ENCODE measurements at regions not wholly inside any gene's neighbourhood (a gene's known extent, or its start where the extent isn't known, plus 50 kb on each side); places are given as distances from the start of the nearest gene placed in this dataset.

- Mint-ChIP-seq H3K4me3 (no peak overlapping the region), H3K27me3 (ENCODE audit: low read depth in 3 of 3) (peaks cover 0 to 2% (median 0%) of the 10 kb centered on the region in 3 donors), H3K9me3 (peaks cover 0 to 5% (median 3%) of the 10 kb centered on the region in 7 donors), H3K4me1 (peaks cover 5% of the 10 kb centered on the region), H3K36me3 (no peaks in the 10 kb centered on the region), H3K27ac (no peak overlapping the region)
- WGBS (ENCODE audit: insufficient coverage) = 93% methylated on average over 2 of the region's 2 CpGs
- no peaks in the 10 kb centered on the region for H3K36me3 ChIP-seq (replicated peaks in 1 of 2; ENCODE audit: control insufficient read depth in 1 of 2, insufficient read depth in 2 of 2, low read length in 2 of 2)
- TF ChIP-seq CTCF (IDR thresholded peaks at IDR 0.05) = no peak
- no peaks in the 10 kb centered on the region for H3K79me2 ChIP-seq (ENCODE audit: insufficient read depth, low read length)
- no peak overlapping the region for H2AFZ ChIP-seq (ENCODE audit: insufficient read depth, low read depth, low read length, poor library complexity, severe bottlenecking)
- H3K27me3 ChIP-seq (ENCODE audit: control insufficient read depth in 2 of 2, insufficient read depth in 2 of 2, low read length in 2 of 2) = no peaks in the 10 kb centered on the region
- no peaks in the 10 kb centered on the region for H3K4me1 ChIP-seq (ENCODE audit: control insufficient read depth in 1 of 2, insufficient read depth in 2 of 2, low read length in 2 of 2)
- DNase-seq = no peak
- intact Hi-C loops (cut with micrococcal nuclease) = no loop called here
- no peak overlapping the region for H3K4me2 ChIP-seq (replicated peaks; ENCODE audit: extremely low read depth, low read length, poor library complexity, severe bottlenecking)
- no peak overlapping the region for H3K9ac ChIP-seq (ENCODE audit: insufficient read depth, low read length, poor library complexity, severe bottlenecking)
- H3K4me3 ChIP-seq (replicated peaks in 1 of 3; ENCODE audit: low read depth in 2 of 3, low read length in 3 of 3) = no peak overlapping the region
- no peaks in the 10 kb centered on the region for H4K20me1 ChIP-seq (ENCODE audit: insufficient read depth, low read length)
- no peak overlapping the region for H3K27ac ChIP-seq (ENCODE audit: low read depth in 1 of 2, low read length in 2 of 2)
- H3K9me3 ChIP-seq (replicated peaks in 1 of 2; ENCODE audit: control insufficient read depth in 1 of 2, insufficient read depth in 1 of 2, low read length in 2 of 2) = no peaks in the 10 kb centered on the region
Measured at GRCh38 chr9:79149585-79149984, 422.2 kb upstream of the TLE4 start.

- no peak for DNase-seq
- no peaks in the 10 kb centered on the region for H3K9me3 ChIP-seq (replicated peaks in 1 of 2; ENCODE audit: control insufficient read depth in 1 of 2, insufficient read depth in 1 of 2, low read length in 2 of 2)
- H3K27ac ChIP-seq (ENCODE audit: low read depth in 1 of 2, low read length in 2 of 2) = no peak overlapping the region
- H3K79me2 ChIP-seq (ENCODE audit: insufficient read depth, low read length) = no peaks in the 10 kb centered on the region
- no peak overlapping the region for H3K4me2 ChIP-seq (replicated peaks; ENCODE audit: extremely low read depth, low read length, poor library complexity, severe bottlenecking)
- no peaks in the 10 kb centered on the region for H3K27me3 ChIP-seq (ENCODE audit: control insufficient read depth in 2 of 2, insufficient read depth in 2 of 2, low read length in 2 of 2)
- no peak overlapping the region for H3K4me3 Mint-ChIP-seq
- H3K27me3 Mint-ChIP-seq (ENCODE audit: low read depth in 3 of 3) = peaks cover 0 to 2% (median 1%) of the 10 kb centered on the region in 3 donors
- peaks cover 0 to 3% (median 0%) of the 10 kb centered on the region in 7 donors for H3K9me3 Mint-ChIP-seq
- no peak overlapping the region for H3K4me3 ChIP-seq (replicated peaks in 1 of 3; ENCODE audit: low read depth in 2 of 3, low read length in 3 of 3)
- WGBS (ENCODE audit: insufficient coverage) = 93% methylated on average over 2 of the region's 3 CpGs
- H3K9ac ChIP-seq (ENCODE audit: insufficient read depth, low read length, poor library complexity, severe bottlenecking) = no peak overlapping the region
- H3K36me3 Mint-ChIP-seq = no peaks in the 10 kb centered on the region
- TF ChIP-seq CTCF (IDR thresholded peaks at IDR 0.05) = no peak
- no peaks in the 10 kb centered on the region for H3K36me3 ChIP-seq (replicated peaks in 1 of 2; ENCODE audit: control insufficient read depth in 1 of 2, insufficient read depth in 2 of 2, low read length in 2 of 2)
- no peaks in the 10 kb centered on the region for H4K20me1 ChIP-seq (ENCODE audit: insufficient read depth, low read length)
- no peak overlapping the region for H2AFZ ChIP-seq (ENCODE audit: insufficient read depth, low read depth, low read length, poor library complexity, severe bottlenecking)
- no peaks in the 10 kb centered on the region for H3K4me1 Mint-ChIP-seq
- intact Hi-C loops (cut with micrococcal nuclease) = no loop called here
- H3K4me1 ChIP-seq (ENCODE audit: control insufficient read depth in 1 of 2, insufficient read depth in 2 of 2, low read length in 2 of 2) = no peaks in the 10 kb centered on the region
- H3K27ac Mint-ChIP-seq = no peak overlapping the region
Measured at GRCh38 chr9:79151791-79152190, 420.0 kb upstream of the TLE4 start.

Measured in CD14-positive monocyte (primary cell).